ENCODE measurements at regions not wholly inside any gene's neighbourhood (a gene's known extent, or its start where the extent isn't known, plus 50 kb on each side); places are given as distances from the start of the nearest gene placed in this dataset.

DNA sequence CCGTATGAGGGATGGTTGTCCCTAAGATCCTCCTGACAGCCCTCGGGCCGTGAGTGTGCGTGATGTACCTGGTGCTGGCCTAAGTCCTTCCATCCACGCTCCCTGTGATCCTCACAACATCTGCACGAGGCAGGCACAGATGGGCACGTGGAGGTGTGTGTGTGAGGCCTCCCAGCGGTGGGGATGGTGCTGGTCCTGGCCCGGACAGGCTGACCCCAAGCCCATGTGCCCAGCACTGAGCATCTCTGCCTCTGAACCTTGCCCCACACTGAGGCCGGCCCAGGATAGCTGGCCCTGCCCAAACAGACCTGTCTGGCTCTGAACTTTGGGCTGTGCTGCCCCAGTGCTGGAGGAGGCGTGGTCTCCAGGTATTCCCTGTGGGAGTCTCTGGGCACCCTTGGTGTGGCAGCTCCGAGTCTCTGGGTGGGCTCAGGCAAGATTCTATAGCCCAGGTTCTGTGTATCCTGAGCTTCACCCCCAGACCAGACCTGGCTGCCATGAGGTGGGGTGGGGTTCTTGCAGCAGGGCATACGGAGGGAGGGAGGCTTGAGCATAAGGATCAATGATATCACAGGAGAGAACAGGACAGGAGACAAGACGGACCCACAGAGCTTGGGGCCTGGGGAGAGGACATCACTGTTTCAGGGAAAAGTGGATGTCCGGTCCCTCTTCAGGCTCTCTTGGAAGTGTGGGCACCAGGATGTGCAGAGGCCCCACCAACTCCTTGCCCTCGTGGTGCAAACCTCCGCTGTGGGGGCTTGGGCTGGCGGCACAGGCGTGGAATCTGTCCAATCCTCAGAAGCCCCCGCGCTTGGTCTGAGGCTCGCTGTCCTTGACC lies 881.8 kb downstream of the BRD1 start (continued):
- no peak for TF ChIP-seq YY1 (IDR thresholded peaks at IDR 0.05; ENCODE audit: extremely low read depth, insufficient replicate concordance, low read depth, low read length)
- TF ChIP-seq EGR1 (IDR thresholded peaks at IDR 0.05; ENCODE audit: low read depth) = no peak
- TF ChIP-seq EZH2phosphoT487 (IDR thresholded peaks at IDR 0.05; ENCODE audit: borderline replicate concordance) = no peak
- TF ChIP-seq SP1 (IDR thresholded peaks at IDR 0.05; ENCODE audit: low read depth) = no peak
- TF ChIP-seq POLR2A (IDR thresholded peaks at IDR 0.05; ENCODE audit: borderline replicate concordance, extremely low read depth, insufficient read depth, insufficient read length) = no peak
- TF ChIP-seq FOSL1 (IDR thresholded peaks at IDR 0.05; ENCODE audit: low read depth) = no peak
- TF ChIP-seq, protein P1, sequence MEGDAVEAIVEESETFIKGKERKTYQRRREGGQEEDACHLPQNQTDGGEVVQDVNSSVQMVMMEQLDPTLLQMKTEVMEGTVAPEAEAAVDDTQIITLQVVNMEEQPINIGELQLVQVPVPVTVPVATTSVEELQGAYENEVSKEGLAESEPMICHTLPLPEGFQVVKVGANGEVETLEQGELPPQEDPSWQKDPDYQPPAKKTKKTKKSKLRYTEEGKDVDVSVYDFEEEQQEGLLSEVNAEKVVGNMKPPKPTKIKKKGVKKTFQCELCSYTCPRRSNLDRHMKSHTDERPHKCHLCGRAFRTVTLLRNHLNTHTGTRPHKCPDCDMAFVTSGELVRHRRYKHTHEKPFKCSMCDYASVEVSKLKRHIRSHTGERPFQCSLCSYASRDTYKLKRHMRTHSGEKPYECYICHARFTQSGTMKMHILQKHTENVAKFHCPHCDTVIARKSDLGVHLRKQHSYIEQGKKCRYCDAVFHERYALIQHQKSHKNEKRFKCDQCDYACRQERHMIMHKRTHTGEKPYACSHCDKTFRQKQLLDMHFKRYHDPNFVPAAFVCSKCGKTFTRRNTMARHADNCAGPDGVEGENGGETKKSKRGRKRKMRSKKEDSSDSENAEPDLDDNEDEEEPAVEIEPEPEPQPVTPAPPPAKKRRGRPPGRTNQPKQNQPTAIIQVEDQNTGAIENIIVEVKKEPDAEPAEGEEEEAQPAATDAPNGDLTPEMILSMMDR (IDR thresholded peaks at IDR 0.05 in 2 of 3, conservative IDR thresholded peaks at IDR 0.05 in 1 of 3; ENCODE audit: borderline replicate concordance in 1 of 3, insufficient read depth in 1 of 3, low read depth in 2 of 3, low read length in 2 of 3) = no peak
- no peak for TF ChIP-seq CBX3 (IDR thresholded peaks at IDR 0.05; ENCODE audit: low read depth)
- TF ChIP-seq, protein P2, sequence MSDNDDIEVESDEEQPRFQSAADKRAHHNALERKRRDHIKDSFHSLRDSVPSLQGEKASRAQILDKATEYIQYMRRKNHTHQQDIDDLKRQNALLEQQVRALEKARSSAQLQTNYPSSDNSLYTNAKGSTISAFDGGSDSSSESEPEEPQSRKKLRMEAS (IDR thresholded peaks at IDR 0.05) = no peak
- no peak for TF ChIP-seq SRF (IDR thresholded peaks at IDR 0.05; ENCODE audit: low read depth)

GRCh38 chr22:48944751-48945620 lies 882.7 kb downstream of the BRD1 start:
- CTCF ChIA-PET = no interaction called here
- TF ChIP-seq ZNF274 (IDR thresholded peaks at IDR 0.05; ENCODE audit: low read depth, low read length) = no peak
- TF ChIP-seq, protein P1 (IDR thresholded peaks at IDR 0.05 in 2 of 3, conservative IDR thresholded peaks at IDR 0.05 in 1 of 3; ENCODE audit: borderline replicate concordance in 1 of 3, insufficient read depth in 1 of 3, low read depth in 2 of 3, low read length in 2 of 3) = no peak
- no peak for TF ChIP-seq JUND (IDR thresholded peaks at IDR 0.05)
- TF ChIP-seq, protein P3, sequence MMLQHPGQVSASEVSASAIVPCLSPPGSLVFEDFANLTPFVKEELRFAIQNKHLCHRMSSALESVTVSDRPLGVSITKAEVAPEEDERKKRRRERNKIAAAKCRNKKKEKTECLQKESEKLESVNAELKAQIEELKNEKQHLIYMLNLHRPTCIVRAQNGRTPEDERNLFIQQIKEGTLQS (IDR thresholded peaks at IDR 0.05) = no peak
- TF ChIP-seq POLR2AphosphoS5 (IDR thresholded peaks at IDR 0.05; ENCODE audit: low read depth, low read length) = no peak
- TF ChIP-seq, protein P4, sequence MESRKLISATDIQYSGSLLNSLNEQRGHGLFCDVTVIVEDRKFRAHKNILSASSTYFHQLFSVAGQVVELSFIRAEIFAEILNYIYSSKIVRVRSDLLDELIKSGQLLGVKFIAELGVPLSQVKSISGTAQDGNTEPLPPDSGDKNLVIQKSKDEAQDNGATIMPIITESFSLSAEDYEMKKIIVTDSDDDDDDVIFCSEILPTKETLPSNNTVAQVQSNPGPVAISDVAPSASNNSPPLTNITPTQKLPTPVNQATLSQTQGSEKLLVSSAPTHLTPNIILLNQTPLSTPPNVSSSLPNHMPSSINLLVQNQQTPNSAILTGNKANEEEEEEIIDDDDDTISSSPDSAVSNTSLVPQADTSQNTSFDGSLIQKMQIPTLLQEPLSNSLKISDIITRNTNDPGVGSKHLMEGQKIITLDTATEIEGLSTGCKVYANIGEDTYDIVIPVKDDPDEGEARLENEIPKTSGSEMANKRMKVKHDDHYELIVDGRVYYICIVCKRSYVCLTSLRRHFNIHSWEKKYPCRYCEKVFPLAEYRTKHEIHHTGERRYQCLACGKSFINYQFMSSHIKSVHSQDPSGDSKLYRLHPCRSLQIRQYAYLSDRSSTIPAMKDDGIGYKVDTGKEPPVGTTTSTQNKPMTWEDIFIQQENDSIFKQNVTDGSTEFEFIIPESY (IDR thresholded peaks at IDR 0.05; ENCODE audit: extremely low read depth, insufficient replicate concordance, low read length) = no peak
- TF ChIP-seq RAD21 (IDR thresholded peaks at IDR 0.05; ENCODE audit: low read depth) = no peak
- TF ChIP-seq CBX3 (IDR thresholded peaks at IDR 0.05; ENCODE audit: low read depth) = no peak
- no peak for TF ChIP-seq EZH2phosphoT487 (IDR thresholded peaks at IDR 0.05; ENCODE audit: borderline replicate concordance)

More at GRCh38 chr22:48944751-48945620, 882.7 kb downstream of the BRD1 start:
- Histone ChIP-seq H3K9me2 (ENCODE audit: insufficient read depth) (no peaks in the 10 kb centered on the region), H2AFZ (ENCODE audit: low read depth, low read length, poor library complexity, severe bottlenecking) (no peak overlapping the region), H3K4me2 (ENCODE audit: low read length) (no peak overlapping the region), H4K20me1 (ENCODE audit: insufficient read depth) (no peaks in the 10 kb centered on the region), H3K27me3 (ENCODE audit: insufficient read depth, low read length) (0 out of 2 replicates have a peak, but pooled peaks cover 3% of the 10 kb centered on the region), H3K27ac (ENCODE audit: low read depth, low read length) (no peak overlapping the region), H3K79me2 (ENCODE audit: insufficient read depth, low read length) (no peaks in the 10 kb centered on the region), H3K4me1 (ENCODE audit: control insufficient read depth in 1 of 2, insufficient read depth in 2 of 2, low read length in 2 of 2) (no peaks in the 10 kb centered on the region), H3K9ac (ENCODE audit: low read length) (no peak overlapping the region), H3K4me3 (replicated peaks in 1 of 2; ENCODE audit: low read depth in 1 of 2, low read length in 2 of 2) (no peak overlapping the region), H3K9me3 (ENCODE audit: control insufficient read depth in 1 of 2, insufficient read depth in 1 of 2, low read depth in 1 of 2, low read length in 2 of 2) (no peaks in the 10 kb centered on the region), H3K36me3 (ENCODE audit: control insufficient read depth in 1 of 2, insufficient read depth in 2 of 2, low read length in 2 of 2) (no peaks in the 10 kb centered on the region)
- no peak for DNase-seq (ENCODE audit: low read depth, low spot score)
- ChIA-PET POLR2A (no interaction called here), RAD21 (ENCODE audit: low non-redundant PET in 1 of 2, low total read pairs in 2 of 2, uncharacterized antibody in 2 of 2, unreplicated experiment in 2 of 2) (no interaction called here)
- no peak for ATAC-seq
- intact Hi-C loops (cut with micrococcal nuclease) = no loop called here
- BruUV-seq (replicated peaks) = no TSS peak
